ENCODE measurements at regions not wholly inside any gene's neighbourhood (a gene's known extent, or its start where the extent isn't known, plus 50 kb on each side); places are given as distances from the start of the nearest gene placed in this dataset.
"Not testable (repeated sequence)": the region's sequence is repeated elsewhere in the genome, so short reads cannot be mapped to it uniquely, and the experiment has no call there.

GRCh38 chr9:26142631-26143030, 464.4 kb upstream of the TUSC1 start:
- peak; percentile 48 for DNase-seq

GRCh38 chr9:26142201-26142600, 464.0 kb upstream of the TUSC1 start:
- DNase-seq: peak; percentile 75

- no peak for DNase-seq
Measured at GRCh38 chr9:26133537-26133936, 455.3 kb upstream of the TUSC1 start.

GRCh38 chr9:26132746-26133312, 454.6 kb upstream of the TUSC1 start:
- no peak for DNase-seq

- DNase-seq: no peak
Measured at GRCh38 chr9:26131886-26132285, 453.6 kb upstream of the TUSC1 start.

- no peak for DNase-seq
Measured at GRCh38 chr9:26129217-26129616, 451.0 kb upstream of the TUSC1 start.

GRCh38 chr9:26125693-26126092, 447.4 kb upstream of the TUSC1 start:
- DNase-seq: peak; percentile 74

- DNase-seq: not testable (repeated sequence)
Measured at GRCh38 chr9:26116085-26116484, 437.8 kb upstream of the TUSC1 start.

- peak; percentile 20 for DNase-seq
Measured at GRCh38 chr9:26112724-26113123, 434.5 kb upstream of the TUSC1 start.

- DNase-seq: no peak
Measured at GRCh38 chr9:26086396-26086795, 408.2 kb upstream of the TUSC1 start.

- DNase-seq: no peak
Measured at GRCh38 chr9:26081847-26082246, 403.6 kb upstream of the TUSC1 start.

GRCh38 chr9:26078706-26079105, 400.5 kb upstream of the TUSC1 start:
- DNase-seq: no peak

GRCh38 chr9:26077860-26078259, 399.6 kb upstream of the TUSC1 start:
- no peak for DNase-seq

GRCh38 chr9:26067608-26068007, 389.4 kb upstream of the TUSC1 start:
- DNase-seq: no peak

- no peak for DNase-seq
Measured at GRCh38 chr9:26066237-26066636, 388.0 kb upstream of the TUSC1 start.

GRCh38 chr9:26061948-26062575, 383.8 kb upstream of the TUSC1 start:
- no peak for DNase-seq

- DNase-seq: no peak
Measured at GRCh38 chr9:26058111-26058895, 380.1 kb upstream of the TUSC1 start.

GRCh38 chr9:26057050-26057449, 378.8 kb upstream of the TUSC1 start:
- no peak for DNase-seq

- DNase-seq: no peak
Measured at GRCh38 chr9:26054600-26055520, 376.6 kb upstream of the TUSC1 start.

- no peak for DNase-seq
Measured at GRCh38 chr9:26053954-26054353, 375.7 kb upstream of the TUSC1 start.

- DNase-seq: no peak
Measured at GRCh38 chr9:26043431-26043830, 365.2 kb upstream of the TUSC1 start.

- no peak for DNase-seq
Measured at GRCh38 chr9:26034786-26035185, 356.5 kb upstream of the TUSC1 start.

- no peak for DNase-seq
Measured at GRCh38 chr9:26033336-26033735, 355.1 kb upstream of the TUSC1 start.
